ENCODE measurements at regions not wholly inside any gene's neighbourhood (a gene's known extent, or its start where the extent isn't known, plus 50 kb on each side); places are given as distances from the start of the nearest gene placed in this dataset.

- H4K5ac ChIP-seq (ENCODE audit: low read length), result no peak overlapping the region
- H3K36me3 ChIP-seq (ENCODE audit: control insufficient read depth, insufficient read depth, low read length), result no peaks in the 10 kb centered on the region
- no CpG with 5 or more reads among the region's 9 CpGs for WGBS (ENCODE audit: extremely low coverage, insufficient coverage, low lambda C conversion rate)
- H3K9ac ChIP-seq (ENCODE audit: low read length), result no peak overlapping the region
- no peak overlapping the region for H3K27ac ChIP-seq (ENCODE audit: low read depth, low read length)
- no peak overlapping the region for H3K4me3 ChIP-seq (ENCODE audit: low read length)
- no peaks in the 10 kb centered on the region for H3K79me1 ChIP-seq (ENCODE audit: low read length)
- no peak overlapping the region for H3K18ac ChIP-seq (ENCODE audit: low read length)
- H3K4ac ChIP-seq (ENCODE audit: low read depth, low read length), result no peak overlapping the region
- H2BK120ac ChIP-seq (ENCODE audit: low read depth, low read length), result no peak overlapping the region
- H3K56ac ChIP-seq (ENCODE audit: low read length), result no peak overlapping the region
- H3K4me1 ChIP-seq (ENCODE audit: control insufficient read depth, low read depth, low read length), result no peaks in the 10 kb centered on the region
- H2BK5ac ChIP-seq (ENCODE audit: low read length), result no peak overlapping the region
- no peak for DNase-seq
- no peak overlapping the region for H2AK5ac ChIP-seq (ENCODE audit: low read length)
- no peaks in the 10 kb centered on the region for H3K79me2 ChIP-seq (ENCODE audit: control insufficient read depth, insufficient read depth, low read length)
- H3K27me3 ChIP-seq (ENCODE audit: insufficient read depth, low read length, poor library complexity), result no peaks in the 10 kb centered on the region
- no peak overlapping the region for H3K4me2 ChIP-seq (ENCODE audit: low read length)
- no peak overlapping the region for H2BK15ac ChIP-seq (replicated peaks; ENCODE audit: low read depth)
- no peak overlapping the region for H4K8ac ChIP-seq (ENCODE audit: low read depth, low read length)
- no peak overlapping the region for H3K23ac ChIP-seq (ENCODE audit: low read length)
Measured at GRCh38 chr11:98431463-98432359, 589.0 kb upstream of the CNTN5 start.

GRCh38 chr11:98434296-98434695 is 586.5 kb upstream of the CNTN5 start:
- Histone ChIP-seq H2BK5ac (ENCODE audit: low read length) (no peak overlapping the region), H2AK5ac (ENCODE audit: low read length) (no peak overlapping the region), H2BK120ac (ENCODE audit: low read depth, low read length) (no peak overlapping the region), H3K4ac (ENCODE audit: low read depth, low read length) (no peak overlapping the region), H4K8ac (ENCODE audit: low read depth, low read length) (no peak overlapping the region), H3K27ac (ENCODE audit: low read depth, low read length) (no peak overlapping the region), H2BK15ac (replicated peaks; ENCODE audit: low read depth) (no peak overlapping the region), H3K4me3 (ENCODE audit: low read length) (no peak overlapping the region), H3K23ac (ENCODE audit: low read length) (no peak overlapping the region), H3K4me2 (ENCODE audit: low read length) (no peak overlapping the region), H3K4me1 (ENCODE audit: control insufficient read depth, low read depth, low read length) (no peaks in the 10 kb centered on the region), H3K56ac (ENCODE audit: low read length) (no peak overlapping the region), H3K27me3 (ENCODE audit: insufficient read depth, low read length, poor library complexity) (no peaks in the 10 kb centered on the region), H4K5ac (ENCODE audit: low read length) (no peak overlapping the region), H3K9ac (ENCODE audit: low read length) (no peak overlapping the region), H3K18ac (ENCODE audit: low read length) (no peak overlapping the region), H3K79me1 (ENCODE audit: low read length) (no peaks in the 10 kb centered on the region), H3K79me2 (ENCODE audit: control insufficient read depth, insufficient read depth, low read length) (no peaks in the 10 kb centered on the region), H3K36me3 (ENCODE audit: control insufficient read depth, insufficient read depth, low read length) (no peaks in the 10 kb centered on the region)
- no CpG with 5 or more reads among the region's 1 CpG for WGBS (ENCODE audit: extremely low coverage, insufficient coverage, low lambda C conversion rate)
- no peak for DNase-seq

GRCh38 chr11:98453378-98453777 is 567.4 kb upstream of the CNTN5 start:
- no peak overlapping the region for H2BK5ac ChIP-seq (ENCODE audit: low read length)
- H3K18ac ChIP-seq (ENCODE audit: low read length), result no peak overlapping the region
- no peak overlapping the region for H3K4me2 ChIP-seq (ENCODE audit: low read length)
- H3K79me1 ChIP-seq (ENCODE audit: low read length), result no peaks in the 10 kb centered on the region
- H3K4me3 ChIP-seq (ENCODE audit: low read length), result no peak overlapping the region
- H3K56ac ChIP-seq (ENCODE audit: low read length), result no peak overlapping the region
- H4K5ac ChIP-seq (ENCODE audit: low read length), result no peak overlapping the region
- no CpG with 5 or more reads among the region's 11 CpGs for WGBS (ENCODE audit: extremely low coverage, insufficient coverage, low lambda C conversion rate)
- no peak overlapping the region for H3K9ac ChIP-seq (ENCODE audit: low read length)
- H3K4ac ChIP-seq (ENCODE audit: low read depth, low read length), result no peak overlapping the region
- no peak overlapping the region for H2BK120ac ChIP-seq (ENCODE audit: low read depth, low read length)
- H3K27ac ChIP-seq (ENCODE audit: low read depth, low read length), result no peak overlapping the region
- DNase-seq, result no peak
- no peak overlapping the region for H4K8ac ChIP-seq (ENCODE audit: low read depth, low read length)
- no peaks in the 10 kb centered on the region for H3K79me2 ChIP-seq (ENCODE audit: control insufficient read depth, insufficient read depth, low read length)
- H2BK15ac ChIP-seq (replicated peaks; ENCODE audit: low read depth), result no peak overlapping the region
- no peaks in the 10 kb centered on the region for H3K27me3 ChIP-seq (ENCODE audit: insufficient read depth, low read length, poor library complexity)
- no peak overlapping the region for H2AK5ac ChIP-seq (ENCODE audit: low read length)
- H3K36me3 ChIP-seq (ENCODE audit: control insufficient read depth, insufficient read depth, low read length), result no peaks in the 10 kb centered on the region
- no peaks in the 10 kb centered on the region for H3K4me1 ChIP-seq (ENCODE audit: control insufficient read depth, low read depth, low read length)
- H3K23ac ChIP-seq (ENCODE audit: low read length), result no peak overlapping the region

- Histone ChIP-seq H2BK120ac (ENCODE audit: low read depth, low read length) (no peak overlapping the region), H3K9ac (ENCODE audit: low read length) (peak overlapping the region; percentile 28), H3K27me3 (ENCODE audit: insufficient read depth, low read length, poor library complexity) (no peaks in the 10 kb centered on the region), H3K79me2 (ENCODE audit: control insufficient read depth, insufficient read depth, low read length) (no peaks in the 10 kb centered on the region), H3K79me1 (ENCODE audit: low read length) (no peaks in the 10 kb centered on the region), H2BK5ac (ENCODE audit: low read length) (no peak overlapping the region), H3K56ac (ENCODE audit: low read length) (peak overlapping the region; percentile 73), H3K18ac (ENCODE audit: low read length) (peak overlapping the region; percentile 12), H3K4ac (ENCODE audit: low read depth, low read length) (no peak overlapping the region), H3K4me1 (ENCODE audit: control insufficient read depth, low read depth, low read length) (no peaks in the 10 kb centered on the region), H2BK15ac (replicated peaks; ENCODE audit: low read depth) (no peak overlapping the region), H3K27ac (ENCODE audit: low read depth, low read length) (no peak overlapping the region), H3K23ac (ENCODE audit: low read length) (no peak overlapping the region), H2AK5ac (ENCODE audit: low read length) (no peak overlapping the region), H4K5ac (ENCODE audit: low read length) (no peak overlapping the region), H4K8ac (ENCODE audit: low read depth, low read length) (no peak overlapping the region), H3K36me3 (ENCODE audit: control insufficient read depth, insufficient read depth, low read length) (no peaks in the 10 kb centered on the region), H3K4me3 (ENCODE audit: low read length) (no peak overlapping the region), H3K4me2 (ENCODE audit: low read length) (no peak overlapping the region)
- peak; percentile 72 for DNase-seq
- no CpG with 5 or more reads among the region's 14 CpGs for WGBS (ENCODE audit: extremely low coverage, insufficient coverage, low lambda C conversion rate)
Measured at GRCh38 chr11:98455500-98456307, 565.0 kb upstream of the CNTN5 start.

- Histone ChIP-seq H3K27me3 (ENCODE audit: insufficient read depth, low read length, poor library complexity) (no peaks in the 10 kb centered on the region), H3K79me2 (ENCODE audit: control insufficient read depth, insufficient read depth, low read length) (no peaks in the 10 kb centered on the region), H3K18ac (ENCODE audit: low read length) (no peak overlapping the region), H3K23ac (ENCODE audit: low read length) (no peak overlapping the region), H4K5ac (ENCODE audit: low read length) (no peak overlapping the region), H3K36me3 (ENCODE audit: control insufficient read depth, insufficient read depth, low read length) (no peaks in the 10 kb centered on the region), H2BK5ac (ENCODE audit: low read length) (no peak overlapping the region), H3K4ac (ENCODE audit: low read depth, low read length) (no peak overlapping the region), H3K56ac (ENCODE audit: low read length) (no peak overlapping the region), H3K4me1 (ENCODE audit: control insufficient read depth, low read depth, low read length) (no peaks in the 10 kb centered on the region), H2AK5ac (ENCODE audit: low read length) (no peak overlapping the region), H3K9ac (ENCODE audit: low read length) (no peak overlapping the region), H3K4me3 (ENCODE audit: low read length) (no peak overlapping the region), H4K8ac (ENCODE audit: low read depth, low read length) (no peak overlapping the region), H3K79me1 (ENCODE audit: low read length) (no peaks in the 10 kb centered on the region), H2BK15ac (replicated peaks; ENCODE audit: low read depth) (no peak overlapping the region), H2BK120ac (ENCODE audit: low read depth, low read length) (no peak overlapping the region), H3K27ac (ENCODE audit: low read depth, low read length) (no peak overlapping the region), H3K4me2 (ENCODE audit: low read length) (no peak overlapping the region)
- DNase-seq, result no peak
- no CpG with 5 or more reads among the region's 5 CpGs for WGBS (ENCODE audit: extremely low coverage, insufficient coverage, low lambda C conversion rate)
Measured at GRCh38 chr11:98456308-98456680, 564.5 kb upstream of the CNTN5 start.

Data from mesendoderm (in vitro differentiated cells).